ENCODE measurements at regions not wholly inside any gene's neighbourhood (a gene's known extent, or its start where the extent isn't known, plus 50 kb on each side); places are given as distances from the start of the nearest gene placed in this dataset.

DNA sequence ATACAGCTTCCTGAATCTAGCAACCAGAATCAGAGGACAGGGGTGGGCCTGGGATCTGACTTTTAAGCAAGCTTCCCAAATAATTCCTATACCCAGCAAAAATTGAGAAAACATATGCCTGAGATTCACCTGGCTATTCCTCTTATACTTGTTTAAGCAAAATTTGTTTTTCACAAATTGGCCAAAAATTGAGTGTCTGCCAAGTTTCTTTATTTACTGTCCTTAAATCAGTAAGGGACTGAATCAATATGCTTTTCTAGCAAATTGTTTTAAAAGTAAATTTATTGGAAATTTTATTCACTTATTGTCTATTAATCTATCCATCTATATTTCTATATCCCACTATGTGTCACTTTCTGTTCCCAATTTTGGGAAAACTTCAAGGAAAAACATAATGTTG, 337.0 kb upstream of the ZNF804A start:
- TF ChIP-seq, protein P1, sequence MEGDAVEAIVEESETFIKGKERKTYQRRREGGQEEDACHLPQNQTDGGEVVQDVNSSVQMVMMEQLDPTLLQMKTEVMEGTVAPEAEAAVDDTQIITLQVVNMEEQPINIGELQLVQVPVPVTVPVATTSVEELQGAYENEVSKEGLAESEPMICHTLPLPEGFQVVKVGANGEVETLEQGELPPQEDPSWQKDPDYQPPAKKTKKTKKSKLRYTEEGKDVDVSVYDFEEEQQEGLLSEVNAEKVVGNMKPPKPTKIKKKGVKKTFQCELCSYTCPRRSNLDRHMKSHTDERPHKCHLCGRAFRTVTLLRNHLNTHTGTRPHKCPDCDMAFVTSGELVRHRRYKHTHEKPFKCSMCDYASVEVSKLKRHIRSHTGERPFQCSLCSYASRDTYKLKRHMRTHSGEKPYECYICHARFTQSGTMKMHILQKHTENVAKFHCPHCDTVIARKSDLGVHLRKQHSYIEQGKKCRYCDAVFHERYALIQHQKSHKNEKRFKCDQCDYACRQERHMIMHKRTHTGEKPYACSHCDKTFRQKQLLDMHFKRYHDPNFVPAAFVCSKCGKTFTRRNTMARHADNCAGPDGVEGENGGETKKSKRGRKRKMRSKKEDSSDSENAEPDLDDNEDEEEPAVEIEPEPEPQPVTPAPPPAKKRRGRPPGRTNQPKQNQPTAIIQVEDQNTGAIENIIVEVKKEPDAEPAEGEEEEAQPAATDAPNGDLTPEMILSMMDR (IDR thresholded peaks at IDR 0.05): no peak
- TF ChIP-seq POLR2A (IDR thresholded peaks at IDR 0.05) (no peak), EP300 (IDR thresholded peaks at IDR 0.05) (no peak), POLR2AphosphoS5 (IDR thresholded peaks at IDR 0.05) (no peak)
